ENCODE measurements at regions not wholly inside any gene's neighbourhood (a gene's known extent, or its start where the extent isn't known, plus 50 kb on each side); places are given as distances from the start of the nearest gene placed in this dataset.

- Histone ChIP-seq H3K27ac (ENCODE audit: low read depth in 1 of 2, low read length in 1 of 2) (no peak overlapping the region), H3K27me3 (ENCODE audit: control insufficient read depth in 3 of 3, insufficient read depth in 3 of 3, low read length in 2 of 3) (peaks cover 13 to 50% (median 19%) of the 10 kb centered on the region in 3 donors), H3K9me3 (ENCODE audit: control insufficient read depth in 4 of 4, insufficient read depth in 3 of 4, low read length in 3 of 4) (peaks cover 0 to 19% (median 7%) of the 10 kb centered on the region in 4 donors), H3K36me3 (ENCODE audit: control insufficient read depth in 4 of 4, insufficient read depth in 4 of 4, low read length in 4 of 4) (no peaks in the 10 kb centered on the region), H3K4me3 (no peak overlapping the region), H3K9ac (ENCODE audit: insufficient read depth in 1 of 2, low read length in 2 of 2) (no peak overlapping the region), H3K4me1 (ENCODE audit: control insufficient read depth in 5 of 5, insufficient read depth in 5 of 5, low read length in 5 of 5) (peaks cover 0 to 5% (median 0%) of the 10 kb centered on the region in 5 donors)
- DNase-seq (no peak), ATAC-seq (ENCODE audit: insufficient read depth, low FRiP score) (no peak)
- TF ChIP-seq CTCF (IDR thresholded peaks at IDR 0.05; ENCODE audit: control extremely low read depth, extremely low read depth): no peak
- 77 to 78% methylated on average over 16 of the region's 16 CpGs for WGBS, 2 donors
These were observed 239.1 kb downstream of the VRK1 start for GRCh38 chr14:97036086-97036852.

GRCh38 chr14:97039717-97040363, 242.7 kb downstream of the VRK1 start:
- ATAC-seq (ENCODE audit: insufficient read depth, low FRiP score) (no peak), DNase-seq (no peak)
- Histone ChIP-seq H3K4me1 (ENCODE audit: control insufficient read depth in 5 of 5, insufficient read depth in 5 of 5, low read length in 5 of 5) (no peaks in the 10 kb centered on the region), H3K36me3 (ENCODE audit: control insufficient read depth in 4 of 4, insufficient read depth in 4 of 4, low read length in 4 of 4) (no peaks in the 10 kb centered on the region), H3K4me3 (no peak overlapping the region), H3K27me3 (ENCODE audit: control insufficient read depth in 3 of 3, insufficient read depth in 3 of 3, low read length in 2 of 3) (peaks cover 0 to 20% (median 2%) of the 10 kb centered on the region in 3 donors), H3K9ac (ENCODE audit: insufficient read depth in 1 of 2, low read length in 2 of 2) (no peak overlapping the region), H3K9me3 (ENCODE audit: control insufficient read depth in 4 of 4, insufficient read depth in 3 of 4, low read length in 3 of 4) (peaks cover 0 to 13% (median 6%) of the 10 kb centered on the region in 4 donors), H3K27ac (ENCODE audit: low read depth in 1 of 2, low read length in 1 of 2) (no peak overlapping the region)
- WGBS, 2 donors: 89 to 93% methylated on average over 1 of the region's 1 CpG
- no peak for TF ChIP-seq CTCF (IDR thresholded peaks at IDR 0.05; ENCODE audit: control extremely low read depth, extremely low read depth)

GRCh38 chr14:97046967-97047366, 249.8 kb downstream of the VRK1 start:
- TF ChIP-seq CTCF (IDR thresholded peaks at IDR 0.05; ENCODE audit: control extremely low read depth, extremely low read depth): no peak
- no peaks in the 10 kb centered on the region for H3K4me1 ChIP-seq (ENCODE audit: control insufficient read depth in 5 of 5, insufficient read depth in 5 of 5, low read length in 5 of 5)
- peaks cover 0 to 3% (median 0%) of the 10 kb centered on the region in 4 donors for H3K9me3 ChIP-seq (ENCODE audit: control insufficient read depth in 4 of 4, insufficient read depth in 3 of 4, low read length in 3 of 4)
- ATAC-seq (ENCODE audit: insufficient read depth, low FRiP score) (no peak), DNase-seq (peak in 1 of 3 donors; percentile 3)
- H3K4me3 ChIP-seq: no peak overlapping the region
- H3K27me3 ChIP-seq (ENCODE audit: control insufficient read depth in 3 of 3, insufficient read depth in 3 of 3, low read length in 2 of 3): peaks cover 0 to 2% (median 0%) of the 10 kb centered on the region in 3 donors
- H3K9ac ChIP-seq (ENCODE audit: insufficient read depth in 1 of 2, low read length in 2 of 2): no peak overlapping the region
- WGBS, 2 donors: 88 to 90% methylated on average over 7 of the region's 7 CpGs
- H3K27ac ChIP-seq (ENCODE audit: low read depth in 1 of 2, low read length in 1 of 2): no peak overlapping the region
- no peaks in the 10 kb centered on the region for H3K36me3 ChIP-seq (ENCODE audit: control insufficient read depth in 4 of 4, insufficient read depth in 4 of 4, low read length in 4 of 4)

Data from lung (tissue), 11 donors.